GM23248 (cell line): ENCODE measurements at regions not wholly inside any gene's neighbourhood (a gene's known extent, or its start where the extent isn't known, plus 50 kb on each side); places are given as distances from the start of the nearest gene placed in this dataset.

Experiments used
- DNase-seq: peaks from one replicate; pipeline ENCODE4 v3.0.0-alpha.2; 2015
- H2AFZ ChIP-seq: fragments of 200-600 bp; sonication (generic); 2 replicates; pipeline ENCODE4 v1.6.1; 2016; ENCODE audit warnings: antibody characterized with exemption
- H3F3A ChIP-seq: fragments of 200-600 bp; sonication (generic); 2 replicates; pipeline ENCODE4 v1.6.1; 2016; ENCODE audit warnings: mild to moderate bottlenecking, antibody characterized with exemption, mixed run types; ENCODE audit not compliant: insufficient read depth
- H3K27ac ChIP-seq: fragments of 200-600 bp; sonication (generic); 2 replicates; pipeline ENCODE4 v1.5.1; 2016; ENCODE audit warnings: mild to moderate bottlenecking
- H3K27me3 ChIP-seq: fragments of 200-600 bp; sonication (generic); replicated peaks from 2 replicates; pipeline ENCODE4 v1.6.1; 2016; ENCODE audit warnings: mild to moderate bottlenecking; ENCODE audit not compliant: insufficient read depth
- H3K36me3 ChIP-seq: fragments of 200-600 bp; sonication (generic); 2 replicates; pipeline ENCODE4 v1.6.1; 2016; ENCODE audit warnings: low read depth, mild to moderate bottlenecking
- H3K4me1 ChIP-seq: fragments of 200-600 bp; sonication (generic); 2 replicates; pipeline ENCODE4 v1.6.1; 2016; ENCODE audit warnings: mild to moderate bottlenecking; ENCODE audit not compliant: insufficient read depth
- H3K4me2 ChIP-seq: fragments of 200-600 bp; sonication (generic); one replicate; pipeline ENCODE4 v1.6.1; 2016; ENCODE audit warnings: mild to moderate bottlenecking; ENCODE audit not compliant: unreplicated experiment
- H3K4me3 ChIP-seq: fragments of 200-600 bp; sonication (generic); 2 replicates; pipeline ENCODE4 v1.5.1; 2016; ENCODE audit warnings: mild to moderate bottlenecking
- H3K79me2 ChIP-seq: fragments of 200-600 bp; sonication (generic); 2 replicates; pipeline ENCODE4 v1.6.1; 2016; ENCODE audit warnings: mild to moderate bottlenecking; ENCODE audit not compliant: insufficient read depth
- H3K9ac ChIP-seq: fragments of 200-600 bp; sonication (generic); 2 replicates; pipeline ENCODE4 v1.6.1; 2016; ENCODE audit warnings: mild to moderate bottlenecking
- H3K9me2 ChIP-seq: fragments of 200-600 bp; sonication (generic); 2 replicates; pipeline ENCODE4 v1.6.1; 2016; ENCODE audit warnings: mixed run types, mild to moderate bottlenecking, moderate library complexity; ENCODE audit not compliant: insufficient read depth
- H3K9me3 ChIP-seq: fragments of 200-600 bp; sonication (generic); one replicate; pipeline ENCODE4 v1.6.1; 2017; ENCODE audit warnings: low read depth
- H4K20me1 ChIP-seq: fragments of 200-600 bp; sonication (generic); 2 replicates; pipeline ENCODE4 v1.6.0; 2016; ENCODE audit not compliant: insufficient read depth
- EZH2 ChIP-seq: fragments of 200-600 bp; sonication (generic); IDR thresholded peaks from 2 replicates; pipeline ENCODE4 v1.6.1; 2018; ENCODE audit warnings: antibody characterized with exemption, mild to moderate bottlenecking; ENCODE audit not compliant: insufficient read depth, poor library complexity, severe bottlenecking
- EZH2phosphoT487 ChIP-seq: fragments of 200-600 bp; sonication (generic); IDR thresholded peaks from 2 replicates; pipeline ENCODE4 v1.6.1; 2018; ENCODE audit warnings: antibody characterized with exemption, moderate library complexity, mild to moderate bottlenecking, low read depth; ENCODE audit not compliant: insufficient read depth
- WGBS, 2 experiments: methylation state at CpG; one replicate each; pipeline ENCODE4 v1.1.6; 2015 to 2017; ENCODE audit warnings: low lambda C conversion rate in 2 of 2, low coverage in 1 of 2; ENCODE audit errors: missing lambda C conversion rate in 2 of 2; 5-methylcytosine and 5-hydroxymethylcytosine counted together
- in situ Hi-C: fragments of 300-500 bp; cut with MboI; formaldehyde crosslinking; loops from 2 replicates; pipeline ENCODE4 v1.15.0; 2020

DNA sequence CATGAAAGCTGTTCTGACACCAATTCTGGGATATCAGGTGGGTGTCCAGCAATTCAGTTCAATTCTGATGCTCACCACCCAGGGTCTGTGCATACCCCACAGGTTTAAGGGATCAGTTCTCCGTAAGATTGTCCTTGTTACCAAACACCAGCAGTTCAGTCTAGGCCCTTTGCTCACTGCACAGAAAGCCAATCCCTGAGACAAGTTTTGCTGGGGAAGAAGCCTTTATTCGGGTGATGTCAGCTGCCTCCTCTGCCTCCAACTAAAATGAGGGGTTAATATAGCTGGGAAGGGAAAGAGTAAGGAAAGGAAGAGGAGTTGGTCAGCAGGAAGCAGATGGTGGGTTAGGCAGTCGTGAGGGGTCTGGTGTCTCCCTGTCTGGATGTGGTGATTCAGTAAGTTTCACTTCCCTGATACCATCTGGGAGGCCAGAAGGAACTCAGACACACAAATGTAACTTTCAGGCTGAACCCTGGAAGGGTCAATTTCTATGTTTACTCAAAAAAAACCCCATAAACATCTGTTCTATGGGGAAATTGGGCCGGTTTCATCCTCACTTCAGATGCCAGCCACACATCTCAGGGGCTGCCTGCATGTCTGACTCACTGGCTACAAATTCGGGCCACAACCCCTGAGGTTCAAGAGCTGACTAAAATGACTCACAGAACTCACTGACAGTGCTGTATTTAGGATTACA is 83.3 kb upstream of the PGBD5 start:
- WGBS, 2 experiments: 18 to 22% methylated on average over 5 of the region's 5 CpGs
- in situ Hi-C loops: no loop called here

DNA sequence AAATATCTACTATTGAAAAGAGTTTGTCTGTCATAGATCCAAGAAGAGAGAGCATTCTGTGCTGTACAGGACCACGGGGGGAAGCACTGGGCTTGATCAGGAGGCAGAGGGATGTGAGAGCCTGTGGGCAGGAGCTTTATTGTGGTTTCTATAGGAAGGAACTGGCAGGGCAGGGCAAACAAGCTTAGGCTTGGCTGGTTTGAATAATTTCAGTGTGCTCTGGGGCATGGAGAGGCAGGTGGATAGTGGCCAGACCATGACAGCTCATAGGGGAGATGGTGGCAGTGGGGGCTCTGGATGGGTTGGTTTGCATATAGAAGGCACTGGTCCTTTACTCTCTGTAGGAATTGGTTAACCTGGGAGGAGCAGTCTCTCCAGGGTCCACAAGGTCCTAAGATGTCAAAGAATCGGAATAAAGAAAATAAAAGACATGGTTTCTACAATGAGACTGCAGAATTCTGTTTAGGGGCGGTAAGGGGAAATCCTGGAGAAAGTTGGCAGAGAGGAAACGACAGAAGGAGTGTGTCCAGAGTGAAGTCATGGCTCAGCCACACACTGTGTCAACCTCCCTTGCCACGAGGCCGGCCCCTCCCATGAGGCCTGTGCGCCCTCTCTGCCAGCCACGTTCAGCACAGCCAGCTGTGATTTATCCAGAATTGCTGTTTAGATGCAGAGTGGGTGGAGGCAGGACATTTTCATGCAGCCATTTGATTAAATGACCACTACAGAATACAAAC is 81.7 kb upstream of the PGBD5 start:
- Histone ChIP-seq H3K4me1 (peaks cover 10% of the 10 kb centered on the region; the same call in 1 of the 2 replicates), H3K79me2 (no peaks in the 10 kb centered on the region), H3K36me3 (no peaks in the 10 kb centered on the region), H3K9me3 (no peaks in the 10 kb centered on the region), H3F3A (no peaks in the 10 kb centered on the region; the same call in 1 of the 2 replicates), H3K27ac (no peak overlapping the region), H3K9me2 (no peaks in the 10 kb centered on the region), H2AFZ (no peak overlapping the region), H4K20me1 (no peaks in the 10 kb centered on the region), H3K4me2 (no peak overlapping the region), H3K4me3 (no peak overlapping the region), H3K27me3 (no peaks in the 10 kb centered on the region; the same call in 1 of the 2 replicates), H3K9ac (no peak overlapping the region)
- TF ChIP-seq EZH2phosphoT487 (no peak), EZH2 (no peak)
- WGBS, 2 experiments: 8 to 10% methylated on average over 8 of the region's 8 CpGs
- in situ Hi-C loops: no loop called here
- DNase-seq: peak; percentile 56

More for the DNA sequence above, 83.3 kb upstream of the PGBD5 start:
- no peak overlapping the region for H3K4me3 ChIP-seq
- H3K4me2 ChIP-seq: no peak overlapping the region
- H3K9me3 ChIP-seq: no peaks in the 10 kb centered on the region
- DNase-seq: peak; percentile 88
- H3K36me3 ChIP-seq: no peaks in the 10 kb centered on the region
- H3F3A ChIP-seq: no peaks in the 10 kb centered on the region; the same call in 1 of the 2 replicates
- H3K27me3 ChIP-seq: no peaks in the 10 kb centered on the region
- peaks cover 10% of the 10 kb centered on the region; the same call in 1 of the 2 replicates for H3K4me1 ChIP-seq
- no peaks in the 10 kb centered on the region for H3K79me2 ChIP-seq
- no peaks in the 10 kb centered on the region for H3K9me2 ChIP-seq
- no peaks in the 10 kb centered on the region for H4K20me1 ChIP-seq
- H2AFZ ChIP-seq: no peak overlapping the region
- peak overlapping the region; percentile 51 for H3K27ac ChIP-seq
- no peak overlapping the region for H3K9ac ChIP-seq
- TF ChIP-seq EZH2phosphoT487: no peak
- no peak for TF ChIP-seq EZH2

DNA sequence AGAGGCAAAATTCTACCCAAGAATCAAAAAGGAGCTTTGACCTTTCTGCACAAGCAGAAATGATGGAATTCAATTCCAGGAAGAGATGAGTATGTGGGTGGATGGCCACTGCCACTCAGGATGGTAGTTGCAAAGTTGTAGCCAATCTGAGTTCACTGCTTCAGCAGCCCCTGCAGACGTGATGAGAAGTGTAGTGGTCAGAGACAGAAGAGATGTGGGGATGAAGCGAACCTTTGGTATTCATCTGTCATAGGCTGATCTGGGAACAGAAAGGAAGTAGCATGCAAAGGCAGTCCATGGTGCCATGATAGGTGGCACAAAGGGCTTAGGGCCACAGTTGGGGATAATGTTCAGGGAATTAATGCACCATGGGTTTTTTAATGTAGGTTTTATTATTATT is 81.1 kb upstream of the PGBD5 start:
- Histone ChIP-seq H4K20me1 (no peaks in the 10 kb centered on the region), H3K9me2 (no peaks in the 10 kb centered on the region), H3K36me3 (no peaks in the 10 kb centered on the region), H3K4me3 (no peak overlapping the region), H3K9me3 (no peaks in the 10 kb centered on the region), H3K27ac (no peak overlapping the region), H3K4me2 (no peak overlapping the region), H2AFZ (no peak overlapping the region), H3K4me1 (peaks cover 10% of the 10 kb centered on the region; the same call in 1 of the 2 replicates), H3K9ac (no peak overlapping the region), H3K79me2 (no peaks in the 10 kb centered on the region), H3K27me3 (no peaks in the 10 kb centered on the region; the same call in 1 of the 2 replicates), H3F3A (no peaks in the 10 kb centered on the region; the same call in 1 of the 2 replicates)
- in situ Hi-C loops: no loop called here
- TF ChIP-seq EZH2 (no peak), EZH2phosphoT487 (no peak)
- DNase-seq: no peak
- WGBS, 2 experiments: 29 to 41% methylated on average over 2 of the region's 2 CpGs

DNA sequence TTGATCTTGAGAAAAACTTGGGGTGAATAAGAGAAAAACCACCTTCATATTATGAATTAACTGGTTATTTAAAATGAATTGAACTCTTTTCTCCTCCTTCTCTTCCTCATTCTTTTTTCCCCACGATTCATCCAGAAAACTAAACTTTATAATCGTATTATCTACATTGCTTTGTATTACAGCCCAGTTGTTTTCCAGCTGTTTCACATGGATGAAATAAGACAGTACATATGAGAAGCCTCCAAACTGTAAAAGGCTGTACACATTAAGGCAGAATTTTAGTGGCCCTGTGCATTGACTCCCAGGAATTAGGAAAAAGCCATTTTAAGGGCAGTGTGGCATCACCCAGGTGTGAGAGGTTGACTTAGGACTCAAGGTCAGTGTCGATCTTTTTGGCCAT is 80.3 kb upstream of the PGBD5 start:
- peaks cover 10% of the 10 kb centered on the region; the same call in 1 of the 2 replicates for H3K4me1 ChIP-seq
- TF ChIP-seq EZH2 (no peak), EZH2phosphoT487 (no peak)
- H3K9ac ChIP-seq: no peak overlapping the region

More for the DNA sequence above, 80.3 kb upstream of the PGBD5 start:
- H3K36me3 ChIP-seq: no peaks in the 10 kb centered on the region
- no peaks in the 10 kb centered on the region; the same call in 1 of the 2 replicates for H3F3A ChIP-seq
- H3K9me3 ChIP-seq: no peaks in the 10 kb centered on the region
- H3K27ac ChIP-seq: no peak overlapping the region
- no peak for DNase-seq
- H3K4me2 ChIP-seq: no peak overlapping the region
- H3K9me2 ChIP-seq: no peaks in the 10 kb centered on the region
- no peaks in the 10 kb centered on the region; the same call in 1 of the 2 replicates for H3K27me3 ChIP-seq
- no peak overlapping the region for H2AFZ ChIP-seq
- in situ Hi-C loops: no loop called here
- H3K4me3 ChIP-seq: no peak overlapping the region
- no peaks in the 10 kb centered on the region for H3K79me2 ChIP-seq
- H4K20me1 ChIP-seq: no peaks in the 10 kb centered on the region
- 35 to 64% methylated on average over 3 of the region's 3 CpGs for WGBS, 2 experiments
